NCI-H1417 treated with DMSO at 0.1 percent for 48 hours (cell line): ENCODE measurements at regions not wholly inside any gene's neighbourhood (a gene's known extent, or its start where the extent isn't known, plus 50 kb on each side); places are given as distances from the start of the nearest gene placed in this dataset.

Source experiments
- DNase-seq: peaks from one replicate; lab custom pipeline; 2025; lab: John Stamatoyannopoulos, UW

DNA sequence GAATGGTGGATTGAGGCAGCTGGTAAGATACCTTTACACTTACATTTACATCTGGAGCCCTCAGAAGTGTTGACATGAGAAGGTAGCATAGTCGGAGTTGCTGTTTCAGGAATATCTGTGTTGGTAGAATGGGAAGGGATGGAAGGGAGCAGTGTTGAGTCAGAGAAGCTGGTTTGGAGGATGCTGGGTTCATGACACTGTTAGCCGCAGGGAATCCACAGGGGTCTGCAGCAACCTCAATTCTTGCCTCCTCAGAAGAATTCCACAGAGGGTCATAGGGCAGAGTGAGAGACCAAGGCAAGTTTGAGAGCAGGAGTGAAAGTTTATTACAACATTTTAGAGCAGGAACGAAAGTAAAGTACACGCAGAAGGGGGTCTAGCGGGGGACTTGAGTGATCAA lies 536.8 kb downstream of the QKI start:
- no peak for DNase-seq

- no peak for DNase-seq
Observed at GRCh38 chr6:163950159-163950558, 535.6 kb downstream of the QKI start.

DNA sequence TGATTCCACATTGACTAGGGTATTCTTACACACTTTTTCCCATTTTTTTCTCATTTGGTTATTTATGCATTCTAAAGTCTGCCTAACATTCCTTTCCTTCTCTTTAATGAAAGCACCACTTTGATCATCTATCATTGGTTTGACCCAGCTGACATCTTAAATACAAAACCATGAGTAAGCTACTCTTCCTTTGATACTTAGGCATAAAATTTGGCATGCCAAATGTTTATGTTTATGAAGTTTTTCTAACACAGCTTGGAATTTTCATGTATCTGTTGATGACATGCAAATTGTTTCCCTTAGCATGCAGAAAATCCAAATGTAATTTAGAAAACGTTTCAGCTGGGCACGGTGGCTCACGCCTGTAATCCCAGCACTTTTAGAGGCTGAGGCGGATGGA lies 534.9 kb downstream of the QKI start:
- DNase-seq = no peak

DNA sequence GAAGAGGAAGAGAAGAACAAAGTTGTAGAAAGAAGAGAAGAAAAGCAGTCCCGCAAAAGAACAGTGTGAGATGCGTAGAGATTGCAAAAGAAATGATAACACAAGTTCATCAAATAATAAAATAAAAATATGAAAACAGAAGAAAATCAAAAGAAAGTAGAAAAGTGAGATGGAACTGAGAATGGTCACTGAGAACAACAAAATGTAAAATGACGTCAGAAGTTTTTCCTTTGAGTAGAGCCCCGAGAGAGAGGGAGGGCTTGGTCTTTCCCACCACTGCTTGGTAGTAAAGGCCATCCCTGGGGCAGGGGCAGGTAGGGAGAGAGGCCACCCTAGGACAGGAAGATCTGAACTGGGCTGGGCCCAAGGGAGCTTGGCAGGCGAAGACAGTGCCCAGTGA lies 533.7 kb downstream of the QKI start:
- DNase-seq = no peak

DNA sequence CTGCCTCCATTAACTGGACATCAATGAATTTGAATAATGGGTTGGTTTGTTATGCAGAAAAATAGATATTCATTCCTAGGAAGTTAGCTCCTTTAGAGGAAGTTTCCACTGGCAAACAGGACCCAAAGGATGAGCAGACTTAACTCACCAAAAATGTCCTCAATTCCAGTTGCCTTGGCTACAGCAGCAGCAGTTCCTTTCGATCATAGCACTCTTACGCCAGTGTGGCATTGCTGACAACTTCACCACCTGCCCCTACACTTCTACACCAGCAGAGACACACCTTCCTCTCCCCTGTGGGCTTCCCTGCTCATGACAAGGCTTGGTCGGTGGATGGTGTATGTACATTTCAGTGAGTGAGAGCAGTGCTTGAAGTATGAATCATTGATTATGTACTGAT lies 532.8 kb downstream of the QKI start:
- no peak for DNase-seq

DNA sequence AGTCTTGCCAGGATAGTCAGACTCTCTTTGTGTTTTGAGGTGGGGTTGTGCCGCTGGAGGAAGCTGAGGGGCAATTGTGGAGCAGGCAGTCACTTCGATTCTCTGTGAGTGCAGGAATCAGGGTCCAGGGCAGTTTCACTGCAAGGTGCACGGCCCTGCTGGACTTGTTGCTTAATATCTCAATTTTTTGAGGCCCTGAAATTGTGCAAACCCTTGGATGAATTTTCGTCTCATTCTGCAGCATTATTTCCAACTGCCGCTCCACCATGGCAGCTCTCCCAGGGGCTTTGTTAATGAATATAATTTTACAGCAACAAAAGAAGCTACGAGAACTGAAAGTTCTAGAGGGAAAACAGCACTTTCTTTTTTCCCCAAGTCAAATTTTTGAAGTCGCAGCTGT lies 531.9 kb downstream of the QKI start:
- DNase-seq = no peak

DNA sequence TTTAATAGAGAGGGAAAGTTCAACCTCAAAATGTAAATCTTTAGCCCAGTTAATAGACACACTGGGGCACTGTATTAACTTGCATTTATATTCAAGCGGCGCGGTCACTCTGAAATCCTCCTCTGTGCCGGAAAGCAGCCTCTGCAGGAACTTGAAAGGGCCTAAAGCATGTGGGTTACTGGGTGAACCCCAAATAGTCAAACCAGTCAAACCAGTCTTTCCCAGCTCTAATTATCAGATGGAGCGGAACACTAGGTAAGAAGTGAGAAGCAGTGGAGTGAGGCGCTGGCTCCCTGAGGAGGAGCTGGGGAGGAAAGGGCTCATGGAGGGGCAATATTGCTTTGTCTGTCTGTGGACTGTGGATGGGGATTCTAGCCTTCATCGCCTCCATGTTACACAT lies 531.3 kb downstream of the QKI start:
- no peak for DNase-seq

GRCh38 chr6:163944897-163945296 lies 530.4 kb downstream of the QKI start:
- no peak for DNase-seq

DNA sequence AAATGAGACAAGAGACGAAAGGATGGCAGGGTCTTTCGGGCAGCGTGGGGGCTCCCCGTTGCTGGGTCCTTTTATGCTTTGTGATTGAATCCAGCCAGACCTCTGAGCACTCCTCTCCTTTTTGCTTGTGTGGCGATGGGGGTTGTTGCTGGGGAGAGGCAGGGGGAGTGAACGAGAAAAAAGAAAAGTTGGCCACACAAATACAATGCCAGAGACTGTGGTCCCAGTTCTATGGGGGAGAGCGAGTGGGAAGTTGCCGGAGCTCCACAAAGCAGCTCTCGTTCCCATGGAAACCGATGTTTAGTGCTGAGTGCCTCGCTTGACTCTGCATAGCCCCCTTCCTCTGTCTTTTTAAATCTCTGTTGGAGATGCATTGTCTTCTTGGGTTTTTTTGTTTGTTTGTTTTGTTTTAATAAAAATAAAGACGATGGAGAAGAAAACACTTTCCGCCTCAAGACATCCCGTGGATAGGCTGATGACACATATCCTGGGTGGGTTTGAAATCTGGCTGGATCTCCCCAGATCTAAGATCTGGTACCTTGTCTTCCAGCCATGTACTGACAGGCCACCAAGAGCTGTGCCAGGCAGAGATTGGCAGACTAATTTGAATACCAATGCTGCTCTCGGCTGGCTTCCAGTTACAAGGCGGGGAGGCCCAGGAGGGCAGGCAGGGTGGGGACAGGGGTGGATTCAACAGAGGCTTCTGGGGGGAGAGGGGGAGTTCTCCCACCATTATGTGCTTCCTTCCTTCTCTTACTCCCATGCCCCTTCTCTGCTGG lies 529.3 kb downstream of the QKI start:
- DNase-seq = no peak

GRCh38 chr6:163942790-163943189 lies 528.3 kb downstream of the QKI start:
- no peak for DNase-seq

- DNase-seq = no peak
Observed at GRCh38 chr6:163941624-163941976, 527.1 kb downstream of the QKI start.

GRCh38 chr6:163940705-163941623 lies 526.4 kb downstream of the QKI start:
- no peak for DNase-seq

DNA sequence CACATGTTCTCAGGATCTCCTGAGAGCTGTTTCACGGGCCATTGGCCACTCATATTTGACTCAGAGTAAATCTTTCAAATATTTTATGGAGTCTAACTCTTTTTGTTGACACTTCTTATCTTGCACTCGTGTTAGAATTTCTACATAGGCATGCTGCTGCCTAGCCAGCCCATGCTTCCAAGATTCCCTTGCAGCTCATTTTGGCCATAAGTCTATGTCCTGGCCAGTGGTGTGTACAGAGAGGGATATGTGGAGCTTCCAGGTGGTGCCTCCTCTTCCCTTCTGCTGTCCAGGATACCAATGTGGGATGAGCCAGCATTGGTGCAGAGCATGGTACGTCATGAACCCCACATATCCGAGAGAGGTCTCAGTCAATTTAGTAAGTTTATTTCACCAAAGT lies 522.6 kb downstream of the QKI start:
- no peak for DNase-seq

DNA sequence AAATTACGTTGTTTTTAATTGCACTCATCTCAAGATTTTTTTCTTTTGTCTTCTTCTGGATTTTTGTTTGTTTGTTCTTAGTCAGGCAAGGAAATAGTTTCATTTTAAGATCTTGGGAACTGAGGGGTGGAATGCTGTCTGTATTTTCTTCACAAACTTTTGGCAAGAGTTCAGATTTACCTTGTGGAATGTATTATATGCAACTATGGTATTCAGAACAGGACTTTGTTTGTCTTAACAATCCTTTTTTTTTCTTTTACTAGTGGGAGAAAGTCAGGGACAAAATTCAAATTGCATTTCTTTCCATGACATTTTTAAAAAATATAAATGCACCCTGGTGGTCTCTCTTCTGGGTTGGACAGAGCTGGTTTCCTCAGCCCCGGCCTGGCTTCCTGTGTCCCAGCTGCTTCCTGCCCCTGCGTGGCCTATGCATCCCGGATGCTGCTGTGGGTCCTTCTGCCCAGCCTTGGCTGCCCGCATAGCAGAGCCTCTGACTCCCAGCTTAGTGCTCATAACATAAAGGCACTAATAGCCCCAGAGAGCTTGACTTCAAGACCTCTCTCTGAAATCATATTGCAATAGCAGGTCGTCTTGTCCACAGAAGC lies 520.7 kb downstream of the QKI start:
- DNase-seq = no peak

- no peak for DNase-seq
Observed at GRCh38 chr6:163930012-163930411, 515.5 kb downstream of the QKI start.

DNA sequence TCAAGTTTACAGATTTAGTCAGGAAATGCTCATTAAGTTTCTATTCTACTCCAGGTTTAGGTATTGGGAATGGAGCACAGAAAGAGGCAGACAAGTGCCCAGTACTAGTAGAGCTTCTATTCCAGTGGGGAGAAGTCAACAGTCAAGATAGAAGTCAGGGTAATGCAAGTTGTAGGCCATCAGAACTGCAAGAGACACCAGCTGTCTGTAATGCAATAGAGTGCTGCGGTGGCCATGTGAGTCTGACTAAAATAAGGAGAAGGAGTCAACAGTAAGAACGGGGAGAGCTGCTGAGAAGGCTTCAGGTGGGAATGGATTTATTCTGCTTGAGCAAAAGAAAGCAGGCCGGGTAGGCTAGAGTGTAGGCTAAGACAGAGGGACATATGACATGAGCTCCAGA lies 515.0 kb downstream of the QKI start:
- no peak for DNase-seq

DNA sequence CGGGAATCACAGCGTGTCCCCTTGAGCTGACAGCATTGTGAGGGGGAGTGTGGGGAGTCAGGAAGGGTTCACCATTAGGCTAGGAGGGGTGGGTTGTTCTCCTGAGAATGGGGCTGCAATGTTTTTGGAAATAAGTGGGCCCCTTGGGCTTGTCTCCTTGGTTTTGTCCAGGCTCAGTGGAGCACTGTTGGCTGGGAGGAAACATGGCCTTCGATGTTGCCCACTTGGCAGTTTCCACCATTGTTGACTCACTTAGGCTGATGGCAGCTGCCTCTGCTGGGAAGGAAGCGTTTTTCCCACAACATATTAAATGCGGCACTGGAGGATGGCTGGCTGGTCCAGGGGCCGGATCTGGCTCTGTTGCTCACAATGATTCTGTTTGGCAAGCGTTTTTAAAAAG lies 512.1 kb downstream of the QKI start:
- DNase-seq = no peak

- DNase-seq = no peak
Observed at GRCh38 chr6:163925839-163926238, 511.3 kb downstream of the QKI start.

GRCh38 chr6:163923658-163924411 lies 509.3 kb downstream of the QKI start:
- DNase-seq = no peak

- DNase-seq = no peak
Observed at GRCh38 chr6:163922562-163922961, 508.0 kb downstream of the QKI start.

DNA sequence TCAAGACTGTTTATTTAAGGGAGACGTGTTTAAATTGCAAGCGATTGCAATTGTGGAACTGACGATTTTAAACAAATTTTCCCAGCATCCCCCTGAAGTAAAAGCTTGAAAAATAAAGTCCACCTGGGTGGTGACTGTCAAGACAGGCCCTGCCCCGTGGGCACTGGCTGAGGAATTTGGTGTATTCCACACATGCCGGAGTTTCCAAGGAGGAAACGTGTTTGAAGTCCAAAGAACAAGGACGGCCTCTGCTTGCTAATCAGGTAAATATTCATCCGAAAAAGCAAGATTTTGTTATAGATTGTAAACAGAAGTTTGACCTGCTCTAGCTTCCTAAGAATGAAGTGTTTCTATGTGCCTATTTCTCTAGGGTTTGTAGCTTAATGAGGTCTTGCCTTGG lies 505.1 kb downstream of the QKI start:
- DNase-seq = no peak
